Breast epithelium (tissue), 4 donors: ENCODE measurements at regions not wholly inside any gene's neighbourhood (a gene's known extent, or its start where the extent isn't known, plus 50 kb on each side); places are given as distances from the start of the nearest gene placed in this dataset.
"Not testable (repeated sequence)": the region's sequence is repeated elsewhere in the genome, so short reads cannot be mapped to it uniquely, and the experiment has no call there.

ENCODE experiments used
- DNase-seq, 2 donors: peaks; one replicate each; pipeline ENCODE4 v3.0.0-alpha.2; 2019; ENCODE audit warnings: low spot score in 2 of 2
- H3K27ac ChIP-seq, 2 donors: fragments of 200-600 bp; sonication (generic) in 1 of 2; one replicate each; pipeline ENCODE4 v1.5.1; 2016 to 2019; ENCODE audit warnings: mild to moderate bottlenecking in 1 of 2
- H3K27me3 ChIP-seq, 2 donors: fragments of 200-600 bp; sonication (generic) in 1 of 2; one replicate each; pipeline versions ENCODE4 v1.5.1 to v1.6.0; 2017 to 2019; ENCODE audit warnings: control low read depth in 1 of 2, mild to moderate bottlenecking in 1 of 2
- H3K36me3 ChIP-seq: fragments of 200-600 bp; one replicate; pipeline ENCODE4 v1.5.1; 2019
- H3K4me1 ChIP-seq, 2 donors: fragments of 200-600 bp; sonication (generic); one replicate each; pipeline ENCODE4 v1.5.1; 2016 to 2019; ENCODE audit warnings: control low read depth in 1 of 2
- H3K4me3 ChIP-seq, 3 donors: fragments of 200-600 bp; sonication (generic); 1 replicate in 2 of 3; 2 replicates in 1 of 3; pipeline ENCODE4 v1.5.1; 2016 to 2019; ENCODE audit warnings: mild to moderate bottlenecking in 3 of 3, moderate library complexity in 2 of 3
- H3K9me3 ChIP-seq, 2 donors: fragments of 200-600 bp; sonication (generic) in 1 of 2; one replicate each; pipeline ENCODE4 v1.5.1; 2016 to 2019; ENCODE audit warnings: control low read depth in 1 of 2
- CTCF ChIP-seq, 3 donors: fragments of 450-650 bp; IDR thresholded peaks; one replicate each; pipeline ENCODE4 v1.5.1; 2016 to 2017; ENCODE audit warnings: antibody characterized with exemption in 3 of 3, mild to moderate bottlenecking in 3 of 3, moderate library complexity in 3 of 3
- POLR2A ChIP-seq: fragments of 450-650 bp; IDR thresholded peaks from one replicate; pipeline ENCODE4 v1.6.1; 2016; ENCODE audit warnings: antibody characterized with exemption, mild to moderate bottlenecking, moderate library complexity
- POLR2AphosphoS5 ChIP-seq, 3 donors: sonication (generic); formaldehyde crosslinking; IDR thresholded peaks; one replicate each; pipeline ENCODE4 v1.6.1; 2017; ENCODE audit warnings: antibody characterized with exemption in 3 of 3
- intact Hi-C: fragments of 100-400 bp; cut with DNase I; formaldehyde crosslinking; loops from one replicate; pipeline ENCODE4 v1.15.1; 2023; ENCODE audit warnings: low total_unique reads

- Histone ChIP-seq H3K4me3 (no peak overlapping the region), H3K27ac (no peak overlapping the region), H3K9me3 (no peaks in the 10 kb centered on the region), H3K27me3 (no peaks in the 10 kb centered on the region), H3K36me3 (no peaks in the 10 kb centered on the region), H3K4me1 (no peaks in the 10 kb centered on the region)
- DNase-seq, result no peak
- TF ChIP-seq POLR2AphosphoS5 (IDR thresholded peaks at IDR 0.05), result no peak
- intact Hi-C loops, result no loop called here
These were observed 600.9 kb upstream of the FLRT2 start for GRCh38 chr14:84929086-84929485.

DNA sequence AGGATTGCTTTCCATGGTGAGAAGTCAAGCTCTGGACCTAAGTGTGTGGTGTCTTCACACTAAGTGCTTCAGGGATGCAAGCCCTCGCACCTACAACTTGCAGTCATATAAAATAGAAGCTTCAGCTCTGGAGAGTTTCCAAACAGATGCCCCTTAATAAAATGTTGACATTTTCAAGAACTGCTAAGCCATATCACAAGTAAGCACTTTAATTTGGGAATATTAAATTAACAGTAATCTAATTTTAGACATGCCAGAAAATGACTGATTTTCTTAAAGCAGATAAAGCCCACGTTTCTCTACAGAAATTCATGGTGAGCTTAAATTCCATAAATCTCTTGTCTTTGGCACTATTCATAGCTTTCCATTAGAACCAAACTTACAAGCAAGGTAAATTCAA lies 600.1 kb upstream of the FLRT2 start:
- Histone ChIP-seq H3K4me3 (no peak overlapping the region), H3K9me3 (no peaks in the 10 kb centered on the region), H3K36me3 (no peaks in the 10 kb centered on the region), H3K4me1 (no peaks in the 10 kb centered on the region), H3K27ac (no peak overlapping the region), H3K27me3 (no peaks in the 10 kb centered on the region)
- no peak for TF ChIP-seq POLR2AphosphoS5 (IDR thresholded peaks at IDR 0.05)
- no peak for TF ChIP-seq CTCF (IDR thresholded peaks at IDR 0.05)
- no peak for TF ChIP-seq POLR2A
- no peak for DNase-seq
- intact Hi-C loops, result no loop called here

- no peaks in the 10 kb centered on the region for H3K36me3 ChIP-seq
- H3K4me3 ChIP-seq, result no peak overlapping the region
- no peaks in the 10 kb centered on the region for H3K9me3 ChIP-seq
- H3K4me1 ChIP-seq, result no peaks in the 10 kb centered on the region
- no peak overlapping the region for H3K27ac ChIP-seq
- intact Hi-C loops, result no loop called here
- TF ChIP-seq POLR2A, result no peak
- TF ChIP-seq CTCF (IDR thresholded peaks at IDR 0.05), result no peak
- no peak for TF ChIP-seq POLR2AphosphoS5 (IDR thresholded peaks at IDR 0.05)
- no peaks in the 10 kb centered on the region for H3K27me3 ChIP-seq
- no peak for DNase-seq
These were observed 592.9 kb upstream of the FLRT2 start for GRCh38 chr14:84937016-84937415.

GRCh38 chr14:84937449-84937848 lies 592.5 kb upstream of the FLRT2 start:
- Histone ChIP-seq H3K4me1 (no peaks in the 10 kb centered on the region), H3K36me3 (no peaks in the 10 kb centered on the region)
- DNase-seq, result no peak

GRCh38 chr14:84944901-84945300 lies 585.0 kb upstream of the FLRT2 start:
- H3K4me3 ChIP-seq, H3K9me3 ChIP-seq, H3K4me1 ChIP-seq, DNase-seq, H3K27ac ChIP-seq, intact Hi-C loops, H3K36me3 ChIP-seq, H3K27me3 ChIP-seq: not testable (repeated sequence)

More at GRCh38 chr14:84937449-84937848, 592.5 kb upstream of the FLRT2 start:
- Histone ChIP-seq H3K27ac (no peak overlapping the region), H3K27me3 (no peaks in the 10 kb centered on the region), H3K9me3 (no peaks in the 10 kb centered on the region), H3K4me3 (no peak overlapping the region)
- no peak for TF ChIP-seq CTCF (IDR thresholded peaks at IDR 0.05)
- no peak for TF ChIP-seq POLR2A
- TF ChIP-seq POLR2AphosphoS5 (IDR thresholded peaks at IDR 0.05), result no peak
- intact Hi-C loops, result no loop called here

- Histone ChIP-seq H3K9me3 (peaks cover 0 to 9% of the 10 kb centered on the region in 2 donors), H3K36me3 (no peaks in the 10 kb centered on the region), H3K4me1 (no peaks in the 10 kb centered on the region), H3K4me3 (no peak overlapping the region), H3K27ac (no peak overlapping the region), H3K27me3 (no peaks in the 10 kb centered on the region)
- intact Hi-C loops, result no loop called here
- no peak for TF ChIP-seq POLR2AphosphoS5 (IDR thresholded peaks at IDR 0.05)
- TF ChIP-seq CTCF (IDR thresholded peaks at IDR 0.05), result no peak
- no peak for TF ChIP-seq POLR2A
- no peak for DNase-seq
These were observed 570.0 kb upstream of the FLRT2 start for GRCh38 chr14:84959851-84960520.
